ENCODE measurements at regions not wholly inside any gene's neighbourhood (a gene's known extent, or its start where the extent isn't known, plus 50 kb on each side); places are given as distances from the start of the nearest gene placed in this dataset.

DNA sequence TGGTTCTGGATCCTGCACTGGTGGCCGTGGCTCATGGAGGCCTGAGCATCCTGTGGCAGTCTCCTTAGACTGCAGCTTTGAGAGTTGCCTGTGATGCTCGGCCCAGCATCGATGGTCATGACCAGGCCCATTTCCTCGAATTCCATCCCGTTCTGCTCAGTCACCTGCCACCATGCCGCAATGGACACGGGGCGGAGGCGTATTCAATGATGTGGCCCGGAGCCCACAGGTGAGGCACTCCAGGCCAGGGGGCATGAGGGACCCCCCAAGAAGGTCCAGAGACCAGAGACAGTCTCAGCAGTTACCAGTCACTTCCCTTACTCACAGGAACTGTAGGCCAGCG lies 53.6 kb downstream of the SHANK2 start:
- DNase-seq (ENCODE audit: low spot score, unreplicated experiment) = no peak
- Mint-ChIP-seq H3K4me1 (ENCODE audit: low read depth) (peaks cover 5% of the 10 kb centered on the region), H3K27ac (no peak overlapping the region), H3K27me3 (no peaks in the 10 kb centered on the region), H3K9me3 (ENCODE audit: low read depth) (no peaks in the 10 kb centered on the region), H3K4me3 (ENCODE audit: low read depth) (no peak overlapping the region), H3K36me3 (ENCODE audit: insufficient read depth) (peaks cover 6% of the 10 kb centered on the region)
- TF ChIP-seq, protein P1, sequence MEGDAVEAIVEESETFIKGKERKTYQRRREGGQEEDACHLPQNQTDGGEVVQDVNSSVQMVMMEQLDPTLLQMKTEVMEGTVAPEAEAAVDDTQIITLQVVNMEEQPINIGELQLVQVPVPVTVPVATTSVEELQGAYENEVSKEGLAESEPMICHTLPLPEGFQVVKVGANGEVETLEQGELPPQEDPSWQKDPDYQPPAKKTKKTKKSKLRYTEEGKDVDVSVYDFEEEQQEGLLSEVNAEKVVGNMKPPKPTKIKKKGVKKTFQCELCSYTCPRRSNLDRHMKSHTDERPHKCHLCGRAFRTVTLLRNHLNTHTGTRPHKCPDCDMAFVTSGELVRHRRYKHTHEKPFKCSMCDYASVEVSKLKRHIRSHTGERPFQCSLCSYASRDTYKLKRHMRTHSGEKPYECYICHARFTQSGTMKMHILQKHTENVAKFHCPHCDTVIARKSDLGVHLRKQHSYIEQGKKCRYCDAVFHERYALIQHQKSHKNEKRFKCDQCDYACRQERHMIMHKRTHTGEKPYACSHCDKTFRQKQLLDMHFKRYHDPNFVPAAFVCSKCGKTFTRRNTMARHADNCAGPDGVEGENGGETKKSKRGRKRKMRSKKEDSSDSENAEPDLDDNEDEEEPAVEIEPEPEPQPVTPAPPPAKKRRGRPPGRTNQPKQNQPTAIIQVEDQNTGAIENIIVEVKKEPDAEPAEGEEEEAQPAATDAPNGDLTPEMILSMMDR (IDR thresholded peaks at IDR 0.05; ENCODE audit: unreplicated experiment) = no peak

DNA sequence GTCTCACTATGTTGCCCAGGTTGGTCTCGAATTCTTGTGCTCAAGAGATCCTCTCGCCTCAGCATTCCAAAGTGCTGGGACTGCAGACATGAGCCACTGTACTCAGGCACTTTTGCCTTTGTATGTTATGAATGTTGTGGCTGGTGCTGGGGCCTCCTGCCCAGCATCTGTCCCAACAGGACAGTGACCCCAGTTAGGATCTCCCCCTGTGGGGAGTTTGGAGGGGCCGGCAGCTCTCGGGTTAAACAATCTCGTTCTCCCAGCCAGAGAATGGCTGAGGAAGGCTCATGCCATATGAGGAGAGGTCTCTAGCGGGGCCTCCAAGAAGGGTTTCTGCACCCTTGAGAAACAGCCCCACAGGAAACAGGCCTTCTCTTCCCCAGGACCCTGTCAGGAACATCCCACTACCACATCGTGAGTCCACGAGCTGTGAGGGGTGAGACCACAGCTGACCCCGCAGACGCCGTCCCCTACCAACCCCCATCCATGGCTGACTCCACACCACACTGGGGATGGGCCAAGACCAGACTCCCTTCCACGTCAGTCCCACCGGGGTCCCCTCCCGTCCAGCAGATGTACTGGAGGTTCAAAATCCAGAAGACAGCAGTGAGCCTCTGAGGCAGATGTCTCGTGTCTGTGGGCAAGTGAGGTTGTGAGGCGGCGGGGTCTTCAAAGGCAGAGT lies 54.1 kb downstream of the SHANK2 start:
- Mint-ChIP-seq H3K36me3 (ENCODE audit: insufficient read depth) (peaks cover 6% of the 10 kb centered on the region), H3K4me3 (ENCODE audit: low read depth) (no peak overlapping the region), H3K27ac (no peak overlapping the region), H3K4me1 (ENCODE audit: low read depth) (peaks cover 6% of the 10 kb centered on the region), H3K27me3 (no peaks in the 10 kb centered on the region), H3K9me3 (ENCODE audit: low read depth) (no peaks in the 10 kb centered on the region)
- TF ChIP-seq, protein P1 (IDR thresholded peaks at IDR 0.05; ENCODE audit: unreplicated experiment) = no peak
- DNase-seq (ENCODE audit: low spot score, unreplicated experiment) = no peak

DNA sequence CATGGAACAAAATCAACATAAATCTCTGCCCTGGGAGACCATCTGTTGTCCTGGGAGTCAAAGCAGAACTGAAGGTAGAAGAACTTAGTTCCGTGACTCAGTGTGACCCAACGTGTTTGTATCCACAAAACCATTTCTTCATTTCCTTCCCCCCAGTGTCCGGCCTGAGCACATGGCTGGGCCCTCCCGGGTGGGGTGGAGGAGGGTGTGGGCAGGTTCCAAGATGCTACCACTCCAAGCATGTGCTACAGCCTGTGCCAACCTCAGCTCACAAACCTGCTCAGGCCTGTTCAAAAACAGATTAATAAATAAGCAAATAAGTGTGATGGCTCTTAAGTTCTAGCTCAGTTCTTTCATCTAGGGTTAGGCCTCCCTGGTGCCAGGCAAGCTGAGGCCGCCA lies 55.3 kb downstream of the SHANK2 start:
- Mint-ChIP-seq H3K27ac (no peak overlapping the region), H3K4me3 (ENCODE audit: low read depth) (no peak overlapping the region), H3K4me1 (ENCODE audit: low read depth) (peaks cover 9% of the 10 kb centered on the region), H3K27me3 (no peaks in the 10 kb centered on the region), H3K9me3 (ENCODE audit: low read depth) (no peaks in the 10 kb centered on the region), H3K36me3 (ENCODE audit: insufficient read depth) (peaks cover 5% of the 10 kb centered on the region)
- DNase-seq (ENCODE audit: low spot score, unreplicated experiment) = no peak
- TF ChIP-seq, protein P1 (IDR thresholded peaks at IDR 0.05; ENCODE audit: unreplicated experiment) = no peak

DNA sequence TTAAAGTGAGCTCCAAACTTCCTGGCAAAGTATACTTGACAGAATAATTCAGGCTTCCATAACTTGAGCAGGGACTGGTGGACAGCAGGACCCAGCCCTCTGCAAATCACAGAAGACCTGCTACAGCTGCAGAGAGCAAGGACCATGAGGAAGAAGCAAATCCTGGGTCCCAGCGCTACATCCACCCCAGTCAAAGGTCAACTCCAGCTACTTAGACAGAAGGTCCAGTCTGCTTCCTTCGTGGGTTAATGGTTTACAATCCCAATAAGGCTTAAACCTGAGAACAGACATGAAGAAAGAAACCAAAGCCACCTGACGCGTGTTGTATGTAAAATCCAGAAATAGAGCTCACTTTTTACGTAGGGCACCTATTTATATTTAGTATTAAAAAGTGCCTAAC lies 57.7 kb downstream of the SHANK2 start:
- no peaks in the 10 kb centered on the region for H3K27me3 Mint-ChIP-seq
- TF ChIP-seq, protein P1 (IDR thresholded peaks at IDR 0.05; ENCODE audit: unreplicated experiment) = no peak
- no peaks in the 10 kb centered on the region for H3K9me3 Mint-ChIP-seq (ENCODE audit: low read depth)
- H3K4me3 Mint-ChIP-seq (ENCODE audit: low read depth) = no peak overlapping the region
- H3K36me3 Mint-ChIP-seq (ENCODE audit: insufficient read depth) = peaks cover 2% of the 10 kb centered on the region
- H3K27ac Mint-ChIP-seq = peak overlapping the region; percentile 74
- no peak for DNase-seq (ENCODE audit: low spot score, unreplicated experiment)
- H3K4me1 Mint-ChIP-seq (ENCODE audit: low read depth) = peaks cover 12% of the 10 kb centered on the region

DNA sequence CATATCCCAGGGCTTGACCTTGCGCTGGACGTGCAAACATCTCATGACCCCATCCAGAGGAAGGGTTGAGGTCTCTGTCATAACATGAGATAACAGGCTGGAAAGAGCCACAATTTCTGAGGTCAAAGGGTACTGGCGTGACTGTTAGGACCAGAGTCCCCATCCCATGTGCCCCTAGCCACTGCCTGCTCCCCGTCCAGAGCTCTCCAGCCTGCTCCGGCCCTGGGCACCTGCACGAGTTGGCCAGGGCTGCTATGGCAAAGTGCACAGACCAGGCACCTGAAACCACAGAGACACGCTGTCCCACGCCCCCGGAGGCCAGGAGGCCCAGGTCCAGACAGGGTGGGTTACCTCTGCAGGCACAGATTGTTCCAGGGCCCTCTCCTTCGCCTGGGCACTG lies 58.9 kb downstream of the SHANK2 start:
- DNase-seq (ENCODE audit: low spot score, unreplicated experiment) = no peak
- Mint-ChIP-seq H3K4me3 (ENCODE audit: low read depth) (no peak overlapping the region), H3K4me1 (ENCODE audit: low read depth) (peaks cover 17% of the 10 kb centered on the region), H3K27me3 (no peaks in the 10 kb centered on the region), H3K36me3 (ENCODE audit: insufficient read depth) (peaks cover 2% of the 10 kb centered on the region), H3K27ac (no peak overlapping the region), H3K9me3 (ENCODE audit: low read depth) (no peaks in the 10 kb centered on the region)
- TF ChIP-seq, protein P1 (IDR thresholded peaks at IDR 0.05; ENCODE audit: unreplicated experiment) = no peak
